Stimulated activated naive CD8-positive, alpha-beta T cell treated with anti-CD3 and anti-CD28 coated beads, Interleukin-15, Interleukin-2, amounts not matched to agents 100 ng/mL and 50 ng/mL, for 24 hours (primary cell): ENCODE measurements at regions not wholly inside any gene's neighbourhood (a gene's known extent, or its start where the extent isn't known, plus 50 kb on each side); places are given as distances from the start of the nearest gene placed in this dataset.
"Not testable (repeated sequence)": the region's sequence is repeated elsewhere in the genome, so short reads cannot be mapped to it uniquely, and the experiment has no call there.

ENCODE experiments used
- H3K27ac Mint-ChIP-seq: one replicate; pipeline ENCODE4 v1.8.0; 2021; ENCODE audit warnings: mild to moderate bottlenecking, mixed read lengths
- H3K27me3 Mint-ChIP-seq: one replicate; pipeline ENCODE4 v1.8.0; 2021; ENCODE audit warnings: mixed read lengths
- H3K36me3 Mint-ChIP-seq: one replicate; pipeline ENCODE4 v1.8.0; 2021; ENCODE audit warnings: low read depth, mixed read lengths
- H3K4me1 Mint-ChIP-seq: one replicate; pipeline ENCODE4 v1.8.0; 2021; ENCODE audit warnings: low read depth, mixed read lengths
- H3K4me3 Mint-ChIP-seq: one replicate; pipeline ENCODE4 v1.8.0; 2021; ENCODE audit warnings: mild to moderate bottlenecking, mixed read lengths
- H3K9me3 Mint-ChIP-seq: one replicate; pipeline ENCODE4 v1.8.0; 2021; ENCODE audit warnings: mixed read lengths

DNA sequence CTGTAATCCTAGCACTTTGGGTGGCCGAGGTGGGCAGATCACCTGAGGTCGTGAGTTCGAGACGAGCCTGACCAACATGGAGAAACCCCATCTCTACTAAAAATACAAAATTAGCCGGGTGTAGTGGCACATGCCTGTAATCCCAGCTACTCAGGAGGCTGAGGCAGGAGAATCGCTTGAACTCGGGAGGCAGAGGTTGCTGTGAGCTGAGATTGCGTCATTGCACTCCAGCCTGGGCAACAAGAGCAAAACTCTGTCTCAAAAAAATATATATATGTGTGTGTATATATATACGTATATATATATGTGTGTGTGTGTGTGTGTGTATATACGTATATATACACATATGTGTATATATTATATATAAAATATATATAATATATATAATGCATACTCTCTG, 220.8 kb upstream of the DTNBP1 start:
- peaks cover 38% of the 10 kb centered on the region for H3K4me1 Mint-ChIP-seq

DNA sequence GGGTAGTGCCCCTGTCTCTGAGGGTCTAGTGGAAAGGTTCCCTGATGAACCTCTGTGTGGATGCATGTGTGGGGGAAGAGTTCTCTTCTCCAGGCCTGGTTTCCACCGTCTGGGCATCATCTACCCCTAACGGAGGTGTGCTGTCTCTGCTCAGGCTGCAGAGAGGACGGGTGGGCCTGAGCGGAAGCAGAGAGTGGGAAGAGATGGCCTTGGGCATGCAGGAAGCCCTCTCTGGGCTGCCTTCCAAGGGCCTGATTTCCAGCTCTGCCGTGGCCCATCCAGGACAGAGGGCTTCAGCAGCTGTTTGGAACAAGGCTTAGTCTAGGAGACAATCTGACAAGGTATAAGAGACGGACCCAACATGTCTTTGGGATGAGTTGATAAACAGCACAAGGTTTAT, 220.1 kb upstream of the DTNBP1 start:
- no peak overlapping the region for H3K4me3 Mint-ChIP-seq
- no peaks in the 10 kb centered on the region for H3K36me3 Mint-ChIP-seq
- peaks cover 3% of the 10 kb centered on the region for H3K27me3 Mint-ChIP-seq
- H3K27ac Mint-ChIP-seq = no peak overlapping the region
- peaks cover 32% of the 10 kb centered on the region for H3K4me1 Mint-ChIP-seq
- H3K9me3 Mint-ChIP-seq = no peaks in the 10 kb centered on the region

More for the DNA sequence above, 220.8 kb upstream of the DTNBP1 start:
- not testable (repeated sequence) for H3K27ac Mint-ChIP-seq, H3K9me3 Mint-ChIP-seq, H3K36me3 Mint-ChIP-seq, H3K4me3 Mint-ChIP-seq, H3K27me3 Mint-ChIP-seq

GRCh38 chr6:15882345-15882744, 219.5 kb upstream of the DTNBP1 start:
- H3K9me3 Mint-ChIP-seq = no peaks in the 10 kb centered on the region
- H3K27ac Mint-ChIP-seq = no peak overlapping the region
- H3K4me1 Mint-ChIP-seq = peaks cover 26% of the 10 kb centered on the region
- peaks cover 3% of the 10 kb centered on the region for H3K27me3 Mint-ChIP-seq
- H3K36me3 Mint-ChIP-seq = no peaks in the 10 kb centered on the region
- H3K4me3 Mint-ChIP-seq = no peak overlapping the region

- Mint-ChIP-seq H3K27me3 (peaks cover 3% of the 10 kb centered on the region), H3K9me3 (no peaks in the 10 kb centered on the region), H3K4me1 (peaks cover 22% of the 10 kb centered on the region), H3K36me3 (no peaks in the 10 kb centered on the region), H3K4me3 (no peak overlapping the region), H3K27ac (peak overlapping the region; percentile 39)
These were observed 218.3 kb upstream of the DTNBP1 start for GRCh38 chr6:15881150-15881549.

DNA sequence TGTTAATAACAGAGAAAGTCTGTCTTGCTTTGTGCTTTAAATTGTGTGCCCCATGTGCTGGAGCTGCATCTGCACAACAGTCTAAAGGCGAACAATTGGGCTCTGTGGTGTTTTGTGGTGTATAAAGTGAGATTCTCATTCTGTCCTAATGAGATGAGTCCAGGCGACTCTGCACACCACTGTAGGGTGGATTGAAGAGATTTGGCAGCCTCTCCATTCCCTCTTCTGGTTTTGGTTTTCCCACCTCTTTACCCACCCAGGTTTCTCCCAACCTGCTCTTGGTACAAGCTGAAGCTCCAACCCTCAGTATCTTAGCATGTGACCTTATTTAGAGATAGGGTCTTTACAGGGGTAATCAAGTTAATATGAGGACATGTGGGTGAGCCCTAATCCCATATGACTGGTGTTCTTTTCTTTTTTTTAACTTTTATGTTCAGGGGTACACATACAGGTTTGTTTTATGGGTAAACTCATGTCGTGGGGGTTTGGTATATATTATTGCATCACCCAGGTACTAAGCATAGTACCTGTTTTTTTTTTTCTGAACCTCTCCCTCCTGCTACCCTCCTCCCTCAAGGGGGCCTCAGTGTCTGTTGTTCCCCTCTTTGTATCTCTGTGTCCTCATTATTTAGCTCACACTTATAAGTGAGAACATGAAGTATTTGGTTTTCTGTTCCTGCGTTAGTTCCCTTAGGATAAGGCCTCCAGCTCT, 217.6 kb upstream of the DTNBP1 start:
- H3K4me3 Mint-ChIP-seq = no peak overlapping the region
- no peaks in the 10 kb centered on the region for H3K9me3 Mint-ChIP-seq
- H3K27ac Mint-ChIP-seq = peak overlapping the region; percentile 76
- peaks cover 3% of the 10 kb centered on the region for H3K27me3 Mint-ChIP-seq
- peaks cover 22% of the 10 kb centered on the region for H3K4me1 Mint-ChIP-seq
- H3K36me3 Mint-ChIP-seq = no peaks in the 10 kb centered on the region

DNA sequence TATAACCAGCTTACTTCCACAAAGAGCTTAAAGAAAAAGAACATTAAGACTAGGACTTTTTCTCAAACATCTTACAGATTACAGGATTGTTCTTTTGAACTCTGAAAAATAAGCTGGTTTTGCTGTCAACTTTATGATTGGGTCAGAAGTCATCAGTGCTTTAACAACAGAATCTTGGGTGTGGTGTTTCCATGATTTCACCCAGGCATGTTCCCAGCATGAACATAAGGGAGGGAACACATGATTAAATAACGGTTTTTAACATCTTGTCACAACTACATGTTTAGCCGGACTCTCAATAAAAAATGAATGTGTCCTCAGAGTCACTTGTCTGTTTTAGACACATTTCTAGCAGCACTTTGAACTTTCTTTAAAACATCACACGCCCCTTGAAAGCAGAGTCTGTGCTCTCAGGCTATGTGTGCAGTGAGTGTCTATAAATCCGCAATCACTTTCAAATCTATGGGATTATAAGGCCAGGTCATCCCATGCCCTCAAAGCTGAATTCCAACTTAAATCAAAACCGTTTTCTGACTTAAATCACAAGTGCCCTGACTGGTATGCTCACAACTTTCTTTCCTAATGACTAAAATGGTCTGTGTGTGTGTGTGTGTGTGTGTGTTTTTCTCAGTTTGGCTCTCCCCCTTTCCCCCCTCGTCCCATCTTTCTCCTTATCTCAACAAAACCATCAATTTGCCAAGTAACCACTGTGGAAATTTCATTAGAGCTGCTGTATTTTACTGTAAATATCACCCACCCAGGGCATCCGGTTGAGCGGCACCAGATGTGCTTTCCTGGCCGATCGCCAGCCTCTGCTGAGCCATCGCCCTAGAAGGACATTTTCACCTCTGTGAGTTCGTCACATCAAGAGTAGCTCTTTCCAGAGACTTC, 216.8 kb upstream of the DTNBP1 start:
- H3K27me3 Mint-ChIP-seq = peaks cover 7% of the 10 kb centered on the region
- peaks cover 22% of the 10 kb centered on the region for H3K4me1 Mint-ChIP-seq
- peak overlapping the region; percentile 76 for H3K27ac Mint-ChIP-seq
- H3K36me3 Mint-ChIP-seq = no peaks in the 10 kb centered on the region
- H3K4me3 Mint-ChIP-seq = peak overlapping the region; percentile 51
- no peaks in the 10 kb centered on the region for H3K9me3 Mint-ChIP-seq

GRCh38 chr6:15877231-15877630, 214.4 kb upstream of the DTNBP1 start:
- Mint-ChIP-seq H3K4me3 (no peak overlapping the region), H3K27ac (no peak overlapping the region), H3K4me1 (peaks cover 22% of the 10 kb centered on the region), H3K9me3 (no peaks in the 10 kb centered on the region), H3K36me3 (no peaks in the 10 kb centered on the region), H3K27me3 (peaks cover 10% of the 10 kb centered on the region)

GRCh38 chr6:15876406-15876805, 213.6 kb upstream of the DTNBP1 start:
- Mint-ChIP-seq H3K4me1 (peaks cover 22% of the 10 kb centered on the region), H3K36me3 (no peaks in the 10 kb centered on the region), H3K4me3 (no peak overlapping the region), H3K27me3 (peaks cover 11% of the 10 kb centered on the region), H3K9me3 (no peaks in the 10 kb centered on the region), H3K27ac (no peak overlapping the region)

- no peak overlapping the region for H3K27ac Mint-ChIP-seq
- H3K4me1 Mint-ChIP-seq = peaks cover 17% of the 10 kb centered on the region
- no peaks in the 10 kb centered on the region for H3K36me3 Mint-ChIP-seq
- no peak overlapping the region for H3K4me3 Mint-ChIP-seq
- peaks cover 11% of the 10 kb centered on the region for H3K27me3 Mint-ChIP-seq
- H3K9me3 Mint-ChIP-seq = no peaks in the 10 kb centered on the region
These were observed 213.0 kb upstream of the DTNBP1 start for GRCh38 chr6:15875797-15876196.

DNA sequence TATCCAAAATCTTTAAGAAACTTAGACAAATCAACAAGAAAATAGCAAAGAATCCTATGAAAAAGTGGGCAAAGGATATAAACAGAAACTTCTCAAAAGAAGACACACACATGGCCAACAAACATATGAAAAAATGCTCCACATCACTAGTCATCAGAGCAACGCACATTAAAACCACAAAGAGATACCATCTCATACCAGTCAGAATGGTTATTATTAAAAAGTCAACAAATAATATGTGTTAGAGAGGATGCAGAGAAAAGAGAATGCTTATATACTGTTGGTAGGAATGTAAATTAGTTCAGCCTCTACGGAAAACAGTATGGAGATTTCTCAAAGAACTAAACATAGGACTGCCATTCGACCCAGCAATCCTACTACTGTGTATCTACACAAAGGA, 212.0 kb upstream of the DTNBP1 start:
- Mint-ChIP-seq H3K4me1 (peaks cover 8% of the 10 kb centered on the region), H3K27me3 (peaks cover 18% of the 10 kb centered on the region), H3K4me3 (no peak overlapping the region), H3K36me3 (no peaks in the 10 kb centered on the region), H3K27ac (no peak overlapping the region), H3K9me3 (no peaks in the 10 kb centered on the region)

DNA sequence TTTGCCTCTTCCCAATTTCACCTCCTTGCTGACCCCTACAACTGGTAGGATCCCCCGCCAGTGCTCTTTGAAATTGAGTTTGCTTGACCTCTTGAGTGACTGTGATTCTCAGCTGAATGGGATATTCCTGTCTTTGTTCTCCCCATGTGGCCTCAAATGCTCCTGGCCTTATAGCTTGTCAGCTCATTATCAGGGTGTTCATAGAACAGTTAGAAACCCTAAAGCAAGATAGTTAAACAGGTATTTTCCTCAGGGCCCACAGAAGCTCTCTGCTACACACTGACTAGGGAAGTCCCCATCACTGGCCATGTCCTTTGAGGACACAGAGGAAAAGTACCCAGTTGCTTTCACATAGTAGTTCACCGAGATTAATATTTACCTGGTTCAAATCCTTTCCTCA, 211.5 kb upstream of the DTNBP1 start:
- no peaks in the 10 kb centered on the region for H3K9me3 Mint-ChIP-seq
- no peaks in the 10 kb centered on the region for H3K36me3 Mint-ChIP-seq
- no peak overlapping the region for H3K27ac Mint-ChIP-seq
- H3K27me3 Mint-ChIP-seq = peaks cover 18% of the 10 kb centered on the region
- no peak overlapping the region for H3K4me3 Mint-ChIP-seq
- H3K4me1 Mint-ChIP-seq = peaks cover 3% of the 10 kb centered on the region

DNA sequence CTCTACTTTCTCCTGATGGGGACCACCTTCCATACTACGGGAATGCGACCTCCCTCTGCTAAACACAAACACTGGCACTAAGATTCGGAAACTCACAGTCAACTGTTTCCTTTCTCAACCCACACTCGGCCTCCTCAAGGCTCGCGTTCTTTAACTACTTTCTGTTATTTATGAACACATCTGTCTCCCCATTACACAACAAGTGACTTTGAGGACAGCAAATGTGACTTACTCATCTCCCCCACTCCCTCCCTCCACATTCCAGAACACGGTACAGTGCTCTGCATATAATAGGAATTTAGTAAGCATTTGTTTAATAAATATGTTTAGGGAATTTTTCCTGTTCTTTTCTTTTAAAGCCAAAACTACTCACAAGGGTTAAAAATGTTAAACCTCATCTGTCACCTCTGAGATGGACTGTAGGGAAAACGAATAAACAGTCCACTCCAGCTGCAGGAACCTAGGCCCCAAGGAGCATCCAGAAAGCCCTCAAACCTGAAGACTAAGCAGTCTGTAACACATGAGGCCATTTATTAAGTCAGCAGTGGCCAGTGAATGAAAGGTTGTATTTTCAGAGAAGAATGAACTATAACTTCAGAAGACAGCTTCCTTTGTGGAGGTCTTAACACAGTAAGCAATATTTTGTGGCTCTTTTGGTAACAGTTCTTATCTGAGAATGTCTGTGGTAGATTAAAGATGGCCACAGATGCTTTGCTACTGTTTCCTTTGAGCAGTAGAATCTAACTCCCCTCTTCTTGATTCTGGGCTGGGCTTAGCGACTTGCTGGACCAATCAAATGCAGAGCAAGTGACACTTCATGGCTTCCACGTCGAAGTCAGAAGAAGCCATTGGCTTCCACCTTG, 209.6 kb upstream of the DTNBP1 start:
- no peaks in the 10 kb centered on the region for H3K4me1 Mint-ChIP-seq
- no peaks in the 10 kb centered on the region for H3K9me3 Mint-ChIP-seq
- peak overlapping the region; percentile 15 for H3K27ac Mint-ChIP-seq
- H3K36me3 Mint-ChIP-seq = no peaks in the 10 kb centered on the region
- no peak overlapping the region for H3K4me3 Mint-ChIP-seq
- H3K27me3 Mint-ChIP-seq = peaks cover 18% of the 10 kb centered on the region

DNA sequence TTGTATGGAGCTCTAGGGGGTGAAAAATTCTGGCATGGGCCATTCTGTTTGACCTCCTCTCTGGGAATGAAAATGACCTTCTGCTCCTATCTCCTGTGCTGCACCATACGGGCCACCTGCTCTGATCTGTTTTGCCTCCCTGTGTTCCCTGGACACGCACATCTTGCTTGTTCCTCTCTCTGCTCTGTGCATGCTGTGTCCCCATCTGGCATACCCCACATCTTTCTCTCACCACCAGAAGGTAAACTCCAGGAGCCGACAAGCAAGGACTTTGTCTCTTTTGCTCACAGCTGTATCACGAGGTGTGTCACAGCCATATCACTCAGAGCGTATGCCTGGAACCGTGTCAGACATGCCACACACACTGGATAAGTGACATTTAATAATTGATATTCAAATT, 208.4 kb upstream of the DTNBP1 start:
- no peaks in the 10 kb centered on the region for H3K36me3 Mint-ChIP-seq
- no peak overlapping the region for H3K27ac Mint-ChIP-seq
- H3K27me3 Mint-ChIP-seq = peaks cover 18% of the 10 kb centered on the region
- no peak overlapping the region for H3K4me3 Mint-ChIP-seq
- no peaks in the 10 kb centered on the region for H3K9me3 Mint-ChIP-seq
- H3K4me1 Mint-ChIP-seq = no peaks in the 10 kb centered on the region

- Mint-ChIP-seq H3K9me3 (no peaks in the 10 kb centered on the region), H3K36me3 (no peaks in the 10 kb centered on the region), H3K27ac (no peak overlapping the region)
These were observed 207.7 kb upstream of the DTNBP1 start for GRCh38 chr6:15870333-15871043.

More at GRCh38 chr6:15870333-15871043, 207.7 kb upstream of the DTNBP1 start:
- Mint-ChIP-seq H3K4me1 (no peaks in the 10 kb centered on the region), H3K4me3 (no peak overlapping the region), H3K27me3 (peaks cover 22% of the 10 kb centered on the region)
